ENCODE measurements at regions not wholly inside any gene's neighbourhood (a gene's known extent, or its start where the extent isn't known, plus 50 kb on each side); places are given as distances from the start of the nearest gene placed in this dataset.

GRCh38 chr2:146068051-146068450 is 1548.1 kb upstream of the ZEB2 start:
- Histone ChIP-seq H3K27me3 (ENCODE audit: control insufficient read depth in 1 of 2, insufficient read depth in 2 of 2, low read length in 2 of 2) (no peaks in the 10 kb centered on the region), H3K4me1 (ENCODE audit: insufficient read depth, low read length) (no peaks in the 10 kb centered on the region), H3K4me3 (ENCODE audit: low read length) (no peak overlapping the region), H3K36me3 (ENCODE audit: insufficient read depth, low read length) (no peaks in the 10 kb centered on the region), H3K27ac (ENCODE audit: low read depth in 1 of 2, low read length in 2 of 2) (no peak overlapping the region), H3K9me3 (ENCODE audit: control insufficient read depth in 1 of 2, insufficient read depth in 1 of 2, low read length in 2 of 2) (peaks cover 0 to 6% of the 10 kb centered on the region in 2 experiments)
- intact Hi-C loops (cut with DNase I, micrococcal nuclease) = no loop called here
- TF ChIP-seq CTCF (IDR thresholded peaks at IDR 0.05) = no peak
- no peak overlapping the region for H3K4me3 Mint-ChIP-seq
- no peaks in the 10 kb centered on the region for H3K27me3 Mint-ChIP-seq
- no peak overlapping the region for H3K27ac Mint-ChIP-seq
- no peaks in the 10 kb centered on the region for H3K4me1 Mint-ChIP-seq (ENCODE audit: low read depth)
- no peak for ATAC-seq (ENCODE audit: poor library complexity)
- H3K36me3 Mint-ChIP-seq (ENCODE audit: low read depth) = no peaks in the 10 kb centered on the region
- ChIA-PET CTCF (no interaction called here), POLR2A (no interaction called here)
- DNase-seq = no peak
- peaks cover 14% of the 10 kb centered on the region for H3K9me3 Mint-ChIP-seq

GRCh38 chr2:146048141-146048540 is 1528.2 kb upstream of the ZEB2 start:
- no peak for DNase-seq
- no peaks in the 10 kb centered on the region for H3K27me3 Mint-ChIP-seq
- no peak for TF ChIP-seq CTCF (IDR thresholded peaks at IDR 0.05)
- H3K4me3 Mint-ChIP-seq = no peak overlapping the region
- Histone ChIP-seq H3K4me3 (ENCODE audit: low read length) (no peak overlapping the region), H3K9me3 (ENCODE audit: control insufficient read depth in 1 of 2, insufficient read depth in 1 of 2, low read length in 2 of 2) (peaks cover 0 to 10% of the 10 kb centered on the region in 2 experiments), H3K27ac (ENCODE audit: low read depth in 1 of 2, low read length in 2 of 2) (no peak overlapping the region), H3K27me3 (ENCODE audit: control insufficient read depth in 1 of 2, insufficient read depth in 2 of 2, low read length in 2 of 2) (no peaks in the 10 kb centered on the region), H3K36me3 (ENCODE audit: insufficient read depth, low read length) (no peaks in the 10 kb centered on the region), H3K4me1 (ENCODE audit: insufficient read depth, low read length) (no peaks in the 10 kb centered on the region)
- ChIA-PET CTCF (no interaction called here), POLR2A (no interaction called here)
- H3K4me1 Mint-ChIP-seq (ENCODE audit: low read depth) = no peaks in the 10 kb centered on the region
- no peaks in the 10 kb centered on the region for H3K36me3 Mint-ChIP-seq (ENCODE audit: low read depth)
- no peak for ATAC-seq (ENCODE audit: poor library complexity)
- no peaks in the 10 kb centered on the region for H3K9me3 Mint-ChIP-seq
- intact Hi-C loops (cut with DNase I, micrococcal nuclease) = no loop called here
- no peak overlapping the region for H3K27ac Mint-ChIP-seq

- Histone ChIP-seq H3K36me3 (ENCODE audit: insufficient read depth, low read length) (no peaks in the 10 kb centered on the region), H3K9me3 (ENCODE audit: control insufficient read depth in 1 of 2, insufficient read depth in 1 of 2, low read length in 2 of 2) (peaks cover 0 to 7% of the 10 kb centered on the region in 2 experiments), H3K27me3 (ENCODE audit: control insufficient read depth in 1 of 2, insufficient read depth in 2 of 2, low read length in 2 of 2) (no peaks in the 10 kb centered on the region), H3K27ac (ENCODE audit: low read depth in 1 of 2, low read length in 2 of 2) (no peak overlapping the region), H3K4me3 (ENCODE audit: low read length) (no peak overlapping the region), H3K4me1 (ENCODE audit: insufficient read depth, low read length) (no peaks in the 10 kb centered on the region)
- POLR2A ChIA-PET = no interaction called here
- CTCF ChIA-PET = no interaction called here
- H3K36me3 Mint-ChIP-seq (ENCODE audit: low read depth) = no peaks in the 10 kb centered on the region
- DNase-seq (no peak), ATAC-seq (ENCODE audit: poor library complexity) (no peak)
- intact Hi-C loops (cut with DNase I, micrococcal nuclease) = no loop called here
- TF ChIP-seq CTCF (IDR thresholded peaks at IDR 0.05) = no peak
- no peaks in the 10 kb centered on the region for H3K27me3 Mint-ChIP-seq
- H3K4me1 Mint-ChIP-seq (ENCODE audit: low read depth) = no peaks in the 10 kb centered on the region
- H3K4me3 Mint-ChIP-seq = no peak overlapping the region
- no peaks in the 10 kb centered on the region for H3K9me3 Mint-ChIP-seq
- no peak overlapping the region for H3K27ac Mint-ChIP-seq
These were observed 1521.5 kb upstream of the ZEB2 start for GRCh38 chr2:146041274-146041910.
